Neural progenitor cell (in vitro differentiated cells): ENCODE measurements at regions not wholly inside any gene's neighbourhood (a gene's known extent, or its start where the extent isn't known, plus 50 kb on each side); places are given as distances from the start of the nearest gene placed in this dataset.

Source experiments
- DNase-seq: peaks from one replicate; pipeline ENCODE4 v3.0.0-alpha.2; 2016; ENCODE audit warnings: low spot score
- H2AFZ ChIP-seq: fragments of 200-600 bp; sonication (generic); replicated peaks from 2 replicates; pipeline ENCODE4 v1.6.1; 2016; ENCODE audit warnings: antibody characterized with exemption
- H3F3A ChIP-seq: fragments of 200-600 bp; sonication (generic); 2 replicates; pipeline ENCODE4 v1.6.1; 2016; ENCODE audit warnings: antibody characterized with exemption, low read depth
- H3K27ac ChIP-seq: fragments of 200-600 bp; sonication (generic); 2 replicates; pipeline ENCODE4 v1.5.1; 2016; ENCODE audit warnings: mild to moderate bottlenecking
- H3K27me3 ChIP-seq: fragments of 200-600 bp; sonication (generic); 2 replicates; pipeline ENCODE4 v1.6.1; 2016; ENCODE audit warnings: mild to moderate bottlenecking, moderate library complexity
- H3K36me3 ChIP-seq: fragments of 200-600 bp; sonication (generic); 2 replicates; pipeline ENCODE4 v1.5.1; 2016
- H3K4me1 ChIP-seq: fragments of 200-600 bp; sonication (generic); 2 replicates; pipeline ENCODE4 v1.6.1; 2016; ENCODE audit warnings: mixed run types
- H3K4me2 ChIP-seq: fragments of 200-600 bp; sonication (generic); 2 replicates; pipeline ENCODE4 v1.6.1; 2016
- H3K4me3 ChIP-seq: fragments of 200-600 bp; sonication (generic); 2 replicates; pipeline ENCODE4 v1.5.1; 2016
- H3K79me2 ChIP-seq: fragments of 200-600 bp; sonication (generic); 2 replicates; pipeline ENCODE4 v1.6.1; 2016; ENCODE audit warnings: low read depth
- H3K9ac ChIP-seq: fragments of 200-600 bp; sonication (generic); 2 replicates; pipeline ENCODE4 v1.6.1; 2016
- H3K9me3 ChIP-seq: fragments of 200-600 bp; sonication (generic); 2 replicates; pipeline ENCODE4 v1.5.1; 2016; ENCODE audit warnings: low read depth
- H4K20me1 ChIP-seq: fragments of 200-600 bp; sonication (generic); 2 replicates; pipeline ENCODE4 v1.6.1; 2016; ENCODE audit warnings: low read depth
- H3K27ac Mint-ChIP-seq: 3 replicates; pipeline ENCODE4 v1.8.0; 2021; ENCODE audit warnings: mixed read lengths
- H3K27me3 Mint-ChIP-seq: 2 replicates; pipeline ENCODE4 v1.8.0; 2022; ENCODE audit warnings: low read depth, mild to moderate bottlenecking, inconsistent platforms, moderate library complexity, mixed read lengths; ENCODE audit not compliant: insufficient read depth
- H3K36me3 Mint-ChIP-seq: 3 replicates; pipeline ENCODE4 v1.8.0; 2021; ENCODE audit warnings: mixed read lengths
- H3K4me1 Mint-ChIP-seq: 3 replicates; pipeline ENCODE4 v1.8.0; 2021; ENCODE audit warnings: mixed read lengths
- H3K4me3 Mint-ChIP-seq: 3 replicates; pipeline ENCODE4 v1.8.0; 2021; ENCODE audit warnings: mild to moderate bottlenecking, moderate library complexity, mixed read lengths
- H3K9me3 Mint-ChIP-seq: 3 replicates; pipeline ENCODE4 v1.8.0; 2020; ENCODE audit warnings: mixed read lengths
- EZH2 ChIP-seq: fragments of 200-600 bp; sonication (generic); IDR thresholded peaks from 2 replicates; pipeline ENCODE4 v1.6.1; 2017; ENCODE audit warnings: antibody characterized with exemption, mild to moderate bottlenecking, moderate library complexity
- EZH2phosphoT487 ChIP-seq: fragments of 200-600 bp; sonication (generic); IDR thresholded peaks from 2 replicates; pipeline ENCODE4 v1.6.1; 2017; ENCODE audit warnings: antibody characterized with exemption
- TF ChIP-seq, protein P1 (sequence below): fragments of 200-600 bp; sonication (generic); IDR thresholded peaks from 2 replicates; pipeline ENCODE4 v1.5.1; 2017; ENCODE audit warnings: antibody characterized with exemption, mild to moderate bottlenecking

DNA sequence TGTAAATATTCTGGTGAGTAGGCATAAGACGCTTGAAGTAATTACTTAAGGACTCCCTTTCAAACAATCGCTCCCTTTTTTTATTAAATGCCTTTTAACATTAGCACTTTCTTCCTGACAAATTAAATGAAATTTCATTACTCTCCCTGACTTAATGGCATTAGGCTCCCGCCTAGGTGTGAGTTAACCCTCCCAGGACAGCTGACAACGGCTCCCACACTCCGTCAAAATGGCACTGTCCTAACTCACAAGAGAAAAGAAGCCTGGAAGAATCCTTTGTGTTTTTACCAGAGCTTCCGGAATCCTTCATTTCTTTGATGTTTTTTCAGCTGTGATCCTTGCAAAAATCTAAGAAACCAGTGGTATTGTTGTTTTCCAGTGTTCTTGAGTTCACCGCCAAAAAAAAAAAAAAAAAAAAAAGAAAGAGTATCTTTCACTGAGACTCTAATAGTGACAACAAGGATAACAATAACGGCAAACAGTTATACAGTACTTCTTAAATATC, 861.0 kb upstream of the NR2F2 start:
- no peak for DNase-seq
- H3K36me3 ChIP-seq = no peaks in the 10 kb centered on the region
- no peaks in the 10 kb centered on the region for H3K79me2 ChIP-seq
- no peak overlapping the region for H3K4me2 ChIP-seq
- H3K9me3 ChIP-seq = no peaks in the 10 kb centered on the region
- TF ChIP-seq, protein P1, sequence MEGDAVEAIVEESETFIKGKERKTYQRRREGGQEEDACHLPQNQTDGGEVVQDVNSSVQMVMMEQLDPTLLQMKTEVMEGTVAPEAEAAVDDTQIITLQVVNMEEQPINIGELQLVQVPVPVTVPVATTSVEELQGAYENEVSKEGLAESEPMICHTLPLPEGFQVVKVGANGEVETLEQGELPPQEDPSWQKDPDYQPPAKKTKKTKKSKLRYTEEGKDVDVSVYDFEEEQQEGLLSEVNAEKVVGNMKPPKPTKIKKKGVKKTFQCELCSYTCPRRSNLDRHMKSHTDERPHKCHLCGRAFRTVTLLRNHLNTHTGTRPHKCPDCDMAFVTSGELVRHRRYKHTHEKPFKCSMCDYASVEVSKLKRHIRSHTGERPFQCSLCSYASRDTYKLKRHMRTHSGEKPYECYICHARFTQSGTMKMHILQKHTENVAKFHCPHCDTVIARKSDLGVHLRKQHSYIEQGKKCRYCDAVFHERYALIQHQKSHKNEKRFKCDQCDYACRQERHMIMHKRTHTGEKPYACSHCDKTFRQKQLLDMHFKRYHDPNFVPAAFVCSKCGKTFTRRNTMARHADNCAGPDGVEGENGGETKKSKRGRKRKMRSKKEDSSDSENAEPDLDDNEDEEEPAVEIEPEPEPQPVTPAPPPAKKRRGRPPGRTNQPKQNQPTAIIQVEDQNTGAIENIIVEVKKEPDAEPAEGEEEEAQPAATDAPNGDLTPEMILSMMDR = no peak
- TF ChIP-seq EZH2 (no peak), EZH2phosphoT487 (no peak)
- peaks cover 2% of the 10 kb centered on the region for H3K4me1 Mint-ChIP-seq
- H3K4me3 ChIP-seq = no peak overlapping the region
- no peaks in the 10 kb centered on the region for H3K27me3 ChIP-seq
- no peak overlapping the region for H3K27ac ChIP-seq
- no peaks in the 10 kb centered on the region for H3K9me3 Mint-ChIP-seq
- H2AFZ ChIP-seq = peak overlapping the region; percentile 24
- no peaks in the 10 kb centered on the region for H3K36me3 Mint-ChIP-seq
- no peaks in the 10 kb centered on the region for H3K27me3 Mint-ChIP-seq
- H3K27ac Mint-ChIP-seq = no peak overlapping the region
- H4K20me1 ChIP-seq = no peaks in the 10 kb centered on the region
- H3K4me3 Mint-ChIP-seq = no peak overlapping the region
- H3F3A ChIP-seq = no peaks in the 10 kb centered on the region
- H3K4me1 ChIP-seq = peaks cover 11% of the 10 kb centered on the region
- no peak overlapping the region for H3K9ac ChIP-seq

DNA sequence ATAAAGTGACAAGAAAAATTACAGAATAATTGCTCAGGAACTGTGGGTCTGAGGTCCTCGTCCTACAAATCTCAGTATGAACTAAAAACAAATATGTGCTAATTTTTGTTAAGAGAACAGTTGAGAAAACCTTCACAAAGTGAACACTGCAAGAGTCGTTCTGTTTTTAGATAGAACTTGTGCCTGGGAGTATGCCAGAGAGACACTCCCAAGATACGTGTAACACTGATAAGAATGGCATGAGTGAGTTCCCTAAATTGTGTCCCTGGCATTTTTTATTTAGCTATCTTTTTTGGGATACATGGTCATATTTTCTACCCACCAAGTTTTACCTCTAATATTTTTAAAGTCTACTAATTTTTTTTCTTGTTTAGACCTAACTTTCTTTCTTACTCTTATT, 860.0 kb upstream of the NR2F2 start:
- Histone ChIP-seq H3K79me2 (no peaks in the 10 kb centered on the region), H3K4me3 (no peak overlapping the region), H4K20me1 (no peaks in the 10 kb centered on the region), H2AFZ (no peak overlapping the region), H3K36me3 (no peaks in the 10 kb centered on the region), H3K27ac (no peak overlapping the region), H3K4me2 (no peak overlapping the region), H3K27me3 (no peaks in the 10 kb centered on the region), H3K9me3 (no peaks in the 10 kb centered on the region), H3K9ac (no peak overlapping the region), H3K4me1 (peaks cover 4% of the 10 kb centered on the region), H3F3A (no peaks in the 10 kb centered on the region)
- H3K36me3 Mint-ChIP-seq = no peaks in the 10 kb centered on the region
- H3K4me1 Mint-ChIP-seq = peaks cover 2% of the 10 kb centered on the region
- H3K9me3 Mint-ChIP-seq = no peaks in the 10 kb centered on the region
- no peak for DNase-seq
- TF ChIP-seq EZH2 (no peak), EZH2phosphoT487 (no peak)
- TF ChIP-seq, protein P1 = no peak
- H3K27me3 Mint-ChIP-seq = no peaks in the 10 kb centered on the region
- H3K4me3 Mint-ChIP-seq = no peak overlapping the region
- H3K27ac Mint-ChIP-seq = no peak overlapping the region

DNA sequence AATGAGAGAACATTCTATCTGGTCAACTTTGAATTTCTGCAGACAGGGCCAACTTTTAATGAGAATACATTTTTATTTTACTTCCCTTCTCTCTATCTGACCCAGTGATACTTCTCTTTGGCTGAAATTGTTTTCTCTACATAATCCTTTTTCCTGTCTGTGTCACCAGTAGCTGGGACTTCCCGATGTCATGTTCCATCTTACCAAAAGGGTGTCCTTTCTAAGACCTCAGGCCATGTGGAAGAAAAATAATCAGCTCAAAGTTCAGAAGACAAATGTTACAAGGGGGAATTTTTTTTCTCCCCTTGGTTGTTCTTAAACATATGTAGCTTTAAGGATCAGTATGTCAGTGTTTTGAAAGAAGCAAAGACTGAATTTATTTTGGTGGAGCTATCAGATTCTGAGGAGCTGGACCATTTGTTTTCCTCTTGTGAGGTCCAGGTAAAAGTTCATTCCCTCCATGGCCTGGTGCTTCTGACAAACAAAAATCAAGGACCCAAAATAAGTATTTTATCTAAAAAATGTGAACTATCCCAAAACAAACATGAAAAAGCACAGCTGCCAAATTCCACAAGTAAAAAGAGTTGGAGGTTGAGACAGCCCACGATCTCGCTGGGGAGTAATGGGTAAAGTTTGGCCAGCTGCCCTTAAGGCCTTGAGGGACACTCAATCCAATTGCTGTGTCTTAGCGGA, 859.4 kb upstream of the NR2F2 start:
- no peak for DNase-seq
- no peak overlapping the region for H3K4me3 ChIP-seq
- Mint-ChIP-seq H3K4me3 (no peak overlapping the region), H3K9me3 (no peaks in the 10 kb centered on the region), H3K27me3 (no peaks in the 10 kb centered on the region), H3K36me3 (no peaks in the 10 kb centered on the region), H3K4me1 (peaks cover 2% of the 10 kb centered on the region), H3K27ac (no peak overlapping the region)
- H3K4me2 ChIP-seq = no peak overlapping the region
- no peaks in the 10 kb centered on the region for H3K79me2 ChIP-seq
- H3F3A ChIP-seq = no peaks in the 10 kb centered on the region
- peaks cover 4% of the 10 kb centered on the region for H3K4me1 ChIP-seq
- no peak overlapping the region for H2AFZ ChIP-seq
- no peak overlapping the region for H3K9ac ChIP-seq
- H3K36me3 ChIP-seq = no peaks in the 10 kb centered on the region
- H4K20me1 ChIP-seq = no peaks in the 10 kb centered on the region
- no peak for TF ChIP-seq EZH2phosphoT487
- TF ChIP-seq EZH2 = no peak
- TF ChIP-seq, protein P1 = no peak
- no peaks in the 10 kb centered on the region for H3K27me3 ChIP-seq
- no peak overlapping the region for H3K27ac ChIP-seq
- no peaks in the 10 kb centered on the region for H3K9me3 ChIP-seq
